HepG2 (cell line): ENCODE measurements at regions not wholly inside any gene's neighbourhood (a gene's known extent, or its start where the extent isn't known, plus 50 kb on each side); places are given as distances from the start of the nearest gene placed in this dataset.

Source experiments
- CREBL2 ChIP-seq: sonication (generic); formaldehyde crosslinking; IDR thresholded peaks from 2 replicates; pipeline ENCODE4 v1.8.1; 2023; ENCODE audit warnings: missing genetic modification reagents, mild to moderate bottlenecking, borderline replicate concordance
- EP300 ChIP-seq, 3 experiments: sonication (generic) in 1 of 3; formaldehyde crosslinking in 1 of 3; IDR thresholded peaks; 2 replicates each; pipeline versions ENCODE4 v1.5.1 to v1.6.1; 2011 to 2020; ENCODE audit warnings: low read depth in 2 of 3, low read length in 2 of 3, borderline replicate concordance in 1 of 3, improper control_type of control experiment in 1 of 3, mild to moderate bottlenecking in 1 of 3, missing genetic modification reagents in 1 of 3, moderate library complexity in 1 of 3
- FOSL2 ChIP-seq: sonication (generic); formaldehyde crosslinking; IDR thresholded peaks from 2 replicates; pipeline ENCODE4 v1.4.0; 2020; ENCODE audit warnings: missing genetic modification reagents
- FOXA1 ChIP-seq, 2 experiments: fragments of 450-650 bp in 1 of 2; sonication (generic) in 1 of 2; formaldehyde crosslinking in 1 of 2; IDR thresholded peaks; 2 replicates each; pipeline versions ENCODE4 v1.4.0 to v1.6.1; 2016 to 2020; ENCODE audit warnings: missing genetic modification reagents in 1 of 2
- FOXA3 ChIP-seq: IDR thresholded peaks from 2 replicates; pipeline ENCODE4 v1.6.1; 2016; ENCODE audit warnings: missing genetic modification reagents, missing compliant biosample characterization
- GATAD2A ChIP-seq: IDR thresholded peaks from 2 replicates; pipeline ENCODE4 v1.6.1; 2016
- KLF12 ChIP-seq: sonication (generic); formaldehyde crosslinking; IDR thresholded peaks from 2 replicates; pipeline ENCODE4 v1.4.0; 2020; ENCODE audit warnings: missing genetic modification reagents, borderline replicate concordance
- NR2F2 ChIP-seq: IDR thresholded peaks from 2 replicates; pipeline ENCODE4 v1.6.1; 2012; ENCODE audit warnings: low read depth, inconsistent platforms, borderline replicate concordance
- NR3C1 ChIP-seq: sonication (generic); formaldehyde crosslinking; IDR thresholded peaks from 2 replicates; pipeline ENCODE4 v1.4.0; 2020; ENCODE audit warnings: missing genetic modification reagents
- TEF ChIP-seq: sonication (generic); formaldehyde crosslinking; IDR thresholded peaks from 2 replicates; pipeline ENCODE4 v1.5.0; 2020; ENCODE audit warnings: missing genetic modification reagents
- XBP1 ChIP-seq: sonication (generic); formaldehyde crosslinking; IDR thresholded peaks from 2 replicates; pipeline ENCODE4 v1.5.0; 2020; ENCODE audit warnings: missing genetic modification reagents
- ZBTB14 ChIP-seq: sonication (generic); formaldehyde crosslinking; IDR thresholded peaks from 2 replicates; pipeline ENCODE4 v1.4.0; 2020; ENCODE audit warnings: missing genetic modification reagents
- ZNF143 ChIP-seq: sonication (generic); formaldehyde crosslinking; IDR thresholded peaks from 2 replicates; pipeline ENCODE4 v1.4.0; 2020; ENCODE audit warnings: missing genetic modification reagents
- ZNF264 ChIP-seq: sonication (generic); formaldehyde crosslinking; IDR thresholded peaks from 2 replicates; pipeline ENCODE4 v1.4.0; 2020; ENCODE audit warnings: missing genetic modification reagents
- TF ChIP-seq, protein P1 (sequence below): sonication (generic); formaldehyde crosslinking; IDR thresholded peaks from 2 replicates; pipeline ENCODE4 v1.8.0; 2022; ENCODE audit warnings: low read depth, missing genetic modification reagents
- TF ChIP-seq, protein P2 (sequence below): IDR thresholded peaks from 2 replicates; pipeline ENCODE4 v1.4.0; 2020; ENCODE audit warnings: mild to moderate bottlenecking, missing genetic modification reagents

DNA sequence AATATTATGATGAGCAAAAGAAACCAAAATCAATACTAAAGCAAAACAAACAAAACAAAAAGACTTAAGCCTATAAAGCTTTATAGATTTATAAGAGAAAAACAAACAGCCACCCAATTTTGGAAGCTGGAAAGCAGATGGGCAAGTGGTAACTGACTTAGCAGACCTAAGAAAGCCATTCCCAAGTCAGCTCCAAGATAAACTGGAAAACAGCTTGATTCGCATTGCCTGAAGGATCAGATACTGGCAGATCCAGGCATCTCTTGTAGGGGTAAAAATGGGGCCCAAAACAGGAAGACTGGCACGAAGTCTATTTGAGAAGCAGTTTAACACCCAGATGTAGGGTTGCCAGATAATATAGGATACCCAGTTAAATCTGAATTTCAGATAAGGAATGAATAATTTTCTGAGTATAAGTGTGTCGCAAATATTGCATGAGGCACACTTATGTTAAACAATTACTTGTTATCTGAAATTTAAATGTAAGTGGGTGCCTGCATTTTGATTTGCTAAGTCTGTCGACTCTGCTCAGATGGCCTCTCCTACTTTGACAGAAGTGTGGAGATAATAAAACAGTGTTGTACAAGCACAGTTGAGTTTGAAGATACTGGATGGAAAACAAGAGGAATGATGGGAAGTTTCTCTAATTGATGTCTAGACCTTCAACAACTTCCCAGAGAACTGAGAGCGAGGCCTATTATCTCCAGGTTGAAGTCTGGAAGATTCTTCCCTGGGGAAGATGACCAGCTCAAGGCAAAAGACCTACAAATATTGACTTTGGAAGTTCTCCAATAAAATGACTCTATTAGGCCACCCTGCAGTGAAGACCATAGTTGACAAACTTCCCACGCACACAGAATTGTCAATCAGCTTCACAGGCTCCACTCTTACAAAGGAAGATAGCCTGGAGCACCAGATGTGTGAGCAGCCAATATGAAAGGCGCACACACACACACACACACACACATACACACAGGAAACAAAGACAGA lies 113.4 kb downstream of the FAM50B start (continued):
- TF ChIP-seq EP300 (IDR thresholded peaks at IDR 0.05; ENCODE audit: low read depth in 2 of 2, low read length in 2 of 2) (peak in 1 of 2 experiments; percentile 49; a peak in 1 of 4 replicates), EP300 (CRISPR knock-in tag; IDR thresholded peaks at IDR 0.05; ENCODE audit: borderline replicate concordance) (no peak), XBP1 (CRISPR knock-in tag) (no peak), FOXA3 (peak; percentile 53; the same call in 1 of the 2 replicates), ZNF143 (CRISPR knock-in tag) (0 out of 2 replicates have a peak, but pooled peaks have one; percentile 18), KLF12 (no peak), TEF (no peak), NR3C1 (CRISPR knock-in tag) (no peak), ZNF264 (CRISPR knock-in tag) (no peak), FOXA1 (IDR thresholded peaks at IDR 0.05) (no peak), FOXA1 (CRISPR knock-in tag; IDR thresholded peaks at IDR 0.05) (peak; percentile 22; the same call in 1 of the 2 replicates), CREBL2 (no peak), GATAD2A (CRISPR knock-in tag) (peak; percentile 60), FOSL2 (peak; percentile 23; the same call in 1 of the 2 replicates), ZBTB14 (CRISPR knock-in tag) (no peak), NR2F2 (no peak)
- TF ChIP-seq, protein P1, sequence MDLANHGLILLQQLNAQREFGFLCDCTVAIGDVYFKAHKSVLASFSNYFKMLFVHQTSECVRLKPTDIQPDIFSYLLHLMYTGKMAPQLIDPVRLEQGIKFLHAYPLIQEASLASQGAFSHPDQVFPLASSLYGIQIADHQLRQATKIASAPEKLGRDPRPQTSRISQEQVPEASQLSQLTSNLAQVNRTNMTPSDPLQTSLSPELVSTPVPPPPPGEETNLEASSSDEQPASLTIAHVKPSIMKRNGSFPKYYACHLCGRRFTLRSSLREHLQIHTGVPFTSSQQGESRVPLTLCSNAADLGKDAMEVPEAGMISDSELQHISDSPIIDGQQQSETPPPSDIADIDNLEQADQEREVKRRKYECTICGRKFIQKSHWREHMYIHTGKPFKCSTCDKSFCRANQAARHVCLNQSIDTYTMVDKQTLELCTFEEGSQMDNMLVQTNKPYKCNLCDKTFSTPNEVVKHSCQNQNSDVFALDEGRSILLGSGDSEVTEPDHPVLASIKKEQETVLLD (CRISPR knock-in tag): no peak
- TF ChIP-seq, protein P2, sequence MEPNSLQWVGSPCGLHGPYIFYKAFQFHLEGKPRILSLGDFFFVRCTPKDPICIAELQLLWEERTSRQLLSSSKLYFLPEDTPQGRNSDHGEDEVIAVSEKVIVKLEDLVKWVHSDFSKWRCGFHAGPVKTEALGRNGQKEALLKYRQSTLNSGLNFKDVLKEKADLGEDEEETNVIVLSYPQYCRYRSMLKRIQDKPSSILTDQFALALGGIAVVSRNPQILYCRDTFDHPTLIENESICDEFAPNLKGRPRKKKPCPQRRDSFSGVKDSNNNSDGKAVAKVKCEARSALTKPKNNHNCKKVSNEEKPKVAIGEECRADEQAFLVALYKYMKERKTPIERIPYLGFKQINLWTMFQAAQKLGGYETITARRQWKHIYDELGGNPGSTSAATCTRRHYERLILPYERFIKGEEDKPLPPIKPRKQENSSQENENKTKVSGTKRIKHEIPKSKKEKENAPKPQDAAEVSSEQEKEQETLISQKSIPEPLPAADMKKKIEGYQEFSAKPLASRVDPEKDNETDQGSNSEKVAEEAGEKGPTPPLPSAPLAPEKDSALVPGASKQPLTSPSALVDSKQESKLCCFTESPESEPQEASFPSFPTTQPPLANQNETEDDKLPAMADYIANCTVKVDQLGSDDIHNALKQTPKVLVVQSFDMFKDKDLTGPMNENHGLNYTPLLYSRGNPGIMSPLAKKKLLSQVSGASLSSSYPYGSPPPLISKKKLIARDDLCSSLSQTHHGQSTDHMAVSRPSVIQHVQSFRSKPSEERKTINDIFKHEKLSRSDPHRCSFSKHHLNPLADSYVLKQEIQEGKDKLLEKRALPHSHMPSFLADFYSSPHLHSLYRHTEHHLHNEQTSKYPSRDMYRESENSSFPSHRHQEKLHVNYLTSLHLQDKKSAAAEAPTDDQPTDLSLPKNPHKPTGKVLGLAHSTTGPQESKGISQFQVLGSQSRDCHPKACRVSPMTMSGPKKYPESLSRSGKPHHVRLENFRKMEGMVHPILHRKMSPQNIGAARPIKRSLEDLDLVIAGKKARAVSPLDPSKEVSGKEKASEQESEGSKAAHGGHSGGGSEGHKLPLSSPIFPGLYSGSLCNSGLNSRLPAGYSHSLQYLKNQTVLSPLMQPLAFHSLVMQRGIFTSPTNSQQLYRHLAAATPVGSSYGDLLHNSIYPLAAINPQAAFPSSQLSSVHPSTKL (CRISPR knock-in tag): peak; percentile 37; the same call in 1 of the 2 replicates
- TF ChIP-seq, all 625 proteins: peak for 10
